Astrocyte (in vitro differentiated cells and primary cell): ENCODE measurements at regions not wholly inside any gene's neighbourhood (a gene's known extent, or its start where the extent isn't known, plus 50 kb on each side); places are given as distances from the start of the nearest gene placed in this dataset.

ENCODE experiments used
- EZH2 ChIP-seq: IDR thresholded peaks from 2 replicates; pipeline ENCODE4 v1.6.1; 2012; ENCODE audit warnings: mild to moderate bottlenecking, low read length, inconsistent platforms; ENCODE audit not compliant: insufficient read depth
- TF ChIP-seq, protein P1 (sequence below): IDR thresholded peaks from 2 replicates; pipeline ENCODE4 v1.5.1; 2011; ENCODE audit warnings: low read depth, mild to moderate bottlenecking, inconsistent platforms, low read length, moderate library complexity; ENCODE audit not compliant: insufficient read depth

DNA sequence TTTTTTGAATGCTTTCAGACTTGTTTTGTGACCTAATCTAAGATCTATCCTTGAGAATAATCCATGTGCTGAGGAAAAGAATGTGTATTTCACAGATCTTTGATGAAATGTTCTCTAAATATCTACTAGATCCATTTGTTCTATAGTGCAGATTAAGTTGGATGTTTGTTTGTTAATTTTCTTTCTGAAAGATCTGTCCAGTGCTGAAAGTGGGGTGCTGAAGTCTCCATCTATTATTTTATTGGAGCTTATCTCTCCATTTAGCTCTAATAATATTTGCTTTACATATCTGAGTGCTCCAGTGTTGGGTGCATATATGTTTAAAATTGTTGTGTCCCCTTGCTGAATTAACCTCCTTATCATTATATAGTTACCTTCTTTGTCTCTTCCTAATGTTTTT, 303.6 kb downstream of the HTR1B start:
- TF ChIP-seq, protein P1, sequence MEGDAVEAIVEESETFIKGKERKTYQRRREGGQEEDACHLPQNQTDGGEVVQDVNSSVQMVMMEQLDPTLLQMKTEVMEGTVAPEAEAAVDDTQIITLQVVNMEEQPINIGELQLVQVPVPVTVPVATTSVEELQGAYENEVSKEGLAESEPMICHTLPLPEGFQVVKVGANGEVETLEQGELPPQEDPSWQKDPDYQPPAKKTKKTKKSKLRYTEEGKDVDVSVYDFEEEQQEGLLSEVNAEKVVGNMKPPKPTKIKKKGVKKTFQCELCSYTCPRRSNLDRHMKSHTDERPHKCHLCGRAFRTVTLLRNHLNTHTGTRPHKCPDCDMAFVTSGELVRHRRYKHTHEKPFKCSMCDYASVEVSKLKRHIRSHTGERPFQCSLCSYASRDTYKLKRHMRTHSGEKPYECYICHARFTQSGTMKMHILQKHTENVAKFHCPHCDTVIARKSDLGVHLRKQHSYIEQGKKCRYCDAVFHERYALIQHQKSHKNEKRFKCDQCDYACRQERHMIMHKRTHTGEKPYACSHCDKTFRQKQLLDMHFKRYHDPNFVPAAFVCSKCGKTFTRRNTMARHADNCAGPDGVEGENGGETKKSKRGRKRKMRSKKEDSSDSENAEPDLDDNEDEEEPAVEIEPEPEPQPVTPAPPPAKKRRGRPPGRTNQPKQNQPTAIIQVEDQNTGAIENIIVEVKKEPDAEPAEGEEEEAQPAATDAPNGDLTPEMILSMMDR = no peak
- TF ChIP-seq EZH2 = no peak
